ENCODE measurements at regions not wholly inside any gene's neighbourhood (a gene's known extent, or its start where the extent isn't known, plus 50 kb on each side); places are given as distances from the start of the nearest gene placed in this dataset.
"Not testable (repeated sequence)": the region's sequence is repeated elsewhere in the genome, so short reads cannot be mapped to it uniquely, and the experiment has no call there.

DNA sequence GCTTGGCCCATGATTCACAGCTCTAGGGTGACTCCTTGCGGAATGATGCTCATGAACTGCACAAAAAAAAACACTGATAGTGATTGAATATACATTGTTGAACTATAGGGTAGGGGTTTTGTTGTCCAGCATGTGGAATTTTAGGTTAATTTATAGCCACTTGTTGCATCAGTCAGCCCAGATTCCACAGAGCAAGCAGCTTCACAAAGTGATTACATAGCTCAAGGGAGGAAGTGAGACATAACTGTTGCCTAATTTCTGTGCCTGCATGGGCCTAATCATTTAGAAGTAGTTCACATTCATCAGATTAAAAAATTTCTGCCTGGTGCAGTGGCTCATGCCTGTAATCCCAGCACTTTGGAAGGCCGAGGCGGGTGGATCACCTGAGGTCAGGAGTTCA lies 142.2 kb upstream of the ZNF722 start:
- not testable (repeated sequence) for DNase-seq (ENCODE audit: low read depth in 1 of 2, low spot score in 1 of 2)

DNA sequence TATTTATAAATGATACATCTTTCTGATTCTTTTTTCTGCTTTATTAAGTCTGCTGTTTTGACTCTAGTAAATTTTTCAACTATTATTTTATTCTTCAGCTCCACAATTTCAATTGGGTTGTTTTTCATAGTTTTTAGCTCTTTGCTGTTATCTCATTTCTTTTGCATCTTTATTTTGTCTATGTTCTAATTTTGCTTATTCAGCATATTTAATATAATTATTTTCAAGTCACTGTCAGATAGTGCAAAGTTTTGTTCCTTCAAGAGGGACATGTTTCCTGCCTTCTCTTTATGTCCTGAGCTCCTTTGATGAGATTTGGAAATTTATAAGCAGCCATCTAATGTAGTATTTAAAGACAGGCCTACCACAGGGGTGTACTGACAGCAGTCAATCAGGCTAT lies 131.5 kb upstream of the ZNF722 start:
- DNase-seq (ENCODE audit: low read depth in 1 of 2, low spot score in 1 of 2): no peak

DNA sequence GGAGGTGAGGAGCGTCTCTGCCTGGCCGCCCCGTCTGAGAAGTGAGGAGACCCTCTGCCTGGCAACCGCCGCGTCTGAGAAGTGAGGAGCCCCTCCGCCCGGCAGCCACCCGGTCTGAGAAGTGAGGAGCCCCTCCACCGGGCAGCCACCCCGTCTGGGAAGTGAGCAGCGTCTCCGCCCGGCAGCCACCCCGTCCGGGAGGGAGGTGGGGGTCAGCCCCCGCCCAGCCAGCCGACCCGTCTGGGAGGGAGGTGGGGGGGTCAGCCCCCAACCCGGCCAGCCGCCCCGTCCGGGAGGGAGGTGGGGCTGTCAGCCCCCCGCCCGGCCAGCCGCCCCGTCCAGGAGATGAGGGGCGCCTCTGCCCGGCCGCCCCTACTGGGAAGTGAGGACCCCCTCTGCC lies 124.4 kb upstream of the ZNF722 start:
- DNase-seq (ENCODE audit: low read depth in 1 of 2, low spot score in 1 of 2): not testable (repeated sequence)

DNA sequence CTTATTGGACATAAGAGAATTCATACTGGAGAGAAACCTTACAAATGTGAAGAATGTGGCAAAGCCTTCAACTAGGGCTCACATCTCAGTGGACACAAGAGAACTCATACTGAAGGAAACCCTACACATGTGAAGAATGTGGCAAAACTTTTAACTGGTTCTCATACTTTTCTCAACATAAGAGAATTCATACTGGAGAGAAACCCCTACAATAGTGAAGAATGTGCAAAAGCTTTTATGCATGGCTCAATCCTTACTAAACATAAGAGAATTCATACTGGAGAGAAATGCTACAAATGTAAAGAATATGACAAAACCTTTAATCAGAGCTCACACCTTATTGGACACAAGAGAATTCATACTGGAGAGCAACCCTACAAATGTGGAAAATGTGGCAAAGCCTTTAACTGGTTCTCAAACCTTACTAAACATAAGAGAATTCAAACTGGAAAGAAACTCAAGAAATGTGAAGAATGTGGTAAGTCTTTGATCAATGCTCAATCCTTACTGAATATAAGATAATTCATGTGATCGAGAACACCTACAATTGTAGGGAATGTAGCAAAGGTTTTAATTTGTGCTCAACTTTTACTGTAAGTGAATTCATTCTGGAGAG lies 121.8 kb upstream of the ZNF722 start:
- DNase-seq (ENCODE audit: low read depth in 1 of 2, low spot score in 1 of 2): no peak

DNA sequence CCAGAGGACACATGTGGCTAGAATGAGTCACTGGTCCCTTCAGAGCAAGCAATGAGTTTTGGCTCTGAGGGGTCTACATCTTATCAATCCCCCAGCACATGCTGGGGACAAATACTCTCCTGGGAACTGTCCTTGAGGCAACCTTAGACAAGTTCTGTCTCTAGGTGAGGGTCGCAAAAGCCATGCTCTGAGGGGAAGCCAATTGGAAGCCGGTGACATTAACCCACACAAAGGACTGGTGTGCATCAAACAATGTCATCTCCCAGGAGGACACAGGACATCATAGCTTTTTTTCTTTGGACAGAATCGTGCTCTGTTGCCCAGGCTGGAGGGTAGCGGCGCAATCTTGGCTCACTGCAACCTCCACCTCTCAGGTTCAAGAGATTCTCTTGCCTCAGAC lies 111.6 kb upstream of the ZNF722 start:
- DNase-seq (ENCODE audit: low read depth in 1 of 2, low spot score in 1 of 2): no peak

DNA sequence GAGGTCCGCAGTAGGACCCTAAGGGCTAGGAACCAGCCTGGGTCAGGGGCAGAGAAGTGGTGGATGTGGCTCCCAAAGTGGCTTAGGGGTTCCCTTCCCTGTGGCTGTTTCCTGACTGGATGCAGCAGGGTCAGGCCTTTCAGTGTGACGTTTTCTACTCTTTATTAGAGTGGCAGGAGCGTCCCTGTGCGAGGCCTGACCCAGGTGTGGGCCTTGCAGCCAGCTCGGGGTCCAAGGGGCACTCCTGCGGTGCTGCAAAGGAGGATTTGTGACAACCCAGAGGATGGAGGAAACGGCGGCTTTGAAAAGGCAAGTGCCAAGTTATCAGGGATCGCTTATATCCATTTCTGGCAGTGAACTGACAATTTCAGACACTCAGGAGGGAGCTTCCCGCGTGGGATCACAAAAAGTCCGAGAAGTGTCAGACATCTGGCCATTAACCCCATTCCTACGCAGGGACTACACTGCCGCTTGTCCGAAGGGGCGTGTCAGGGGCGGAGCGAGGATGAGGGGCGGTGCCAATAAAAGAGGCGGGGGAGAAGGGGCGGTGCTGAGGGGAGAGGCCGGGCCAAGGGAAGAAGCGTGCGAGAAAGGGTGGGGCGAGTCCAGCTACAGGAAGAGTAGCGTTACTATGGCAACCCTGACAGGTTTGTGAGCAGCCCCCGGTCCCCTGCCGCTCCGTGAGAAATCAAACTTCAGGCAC lies 98.8 kb upstream of the ZNF722 start:
- peak; percentile 59 to 73 for DNase-seq (ENCODE audit: low read depth in 1 of 2, low spot score in 1 of 2)

DNA sequence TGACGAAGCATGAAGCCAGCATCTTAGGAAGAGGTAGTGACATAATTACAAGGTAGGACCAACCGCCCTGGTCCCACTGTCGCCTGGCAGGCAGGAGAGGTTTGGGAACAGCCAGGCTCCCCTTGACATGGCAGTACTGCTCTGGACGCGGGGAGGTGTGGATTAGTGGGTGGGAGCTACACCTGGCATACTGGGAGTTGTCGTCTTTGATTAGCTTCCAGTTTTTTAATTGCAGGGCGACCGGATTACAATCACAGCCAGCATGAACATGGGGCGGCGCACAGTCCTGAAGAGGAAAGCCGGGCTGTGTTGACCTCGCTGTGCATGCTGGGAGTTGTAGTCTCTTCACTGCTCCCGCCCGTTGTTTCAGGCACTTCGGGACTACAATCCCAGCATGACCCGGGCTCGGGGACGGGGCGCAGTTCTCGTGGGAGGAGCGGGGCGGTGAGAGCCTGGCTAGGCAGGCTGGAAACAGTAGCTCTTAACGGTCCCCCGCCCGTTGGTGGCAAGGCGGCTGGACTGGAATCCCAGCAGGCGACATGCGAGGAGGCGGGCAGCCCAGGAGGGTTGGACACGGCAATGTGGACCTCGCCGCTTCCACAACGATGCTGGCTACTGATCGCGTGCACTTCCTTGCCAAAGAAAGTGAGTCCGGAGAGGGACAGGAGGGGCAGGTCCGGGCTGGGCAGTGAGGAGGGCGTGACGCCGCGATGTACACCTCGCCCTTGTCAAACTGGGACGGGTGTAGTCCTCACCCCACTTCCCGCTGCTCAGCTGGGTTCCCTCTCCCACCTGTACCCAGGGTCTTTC lies 98.0 kb upstream of the ZNF722 start:
- DNase-seq (ENCODE audit: low read depth in 1 of 2, low spot score in 1 of 2): peak; percentile 70 to 87

DNA sequence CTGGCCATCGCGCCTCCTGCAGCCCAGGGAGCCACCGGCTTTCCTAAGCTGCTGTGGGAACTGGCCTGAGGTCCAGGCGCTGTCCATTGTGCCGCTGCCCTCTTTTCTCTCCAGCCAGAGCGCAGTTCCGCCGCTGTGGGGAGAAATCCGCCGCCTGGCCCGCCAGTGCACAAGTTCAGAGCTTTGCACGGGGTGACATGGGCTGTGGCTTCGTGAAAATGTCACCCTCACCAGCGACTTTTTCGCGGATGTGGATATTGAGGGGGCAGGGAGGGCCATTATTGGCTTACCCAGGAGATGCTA lies 97.5 kb upstream of the ZNF722 start:
- DNase-seq (ENCODE audit: low read depth in 1 of 2, low spot score in 1 of 2): not testable (repeated sequence)

DNA sequence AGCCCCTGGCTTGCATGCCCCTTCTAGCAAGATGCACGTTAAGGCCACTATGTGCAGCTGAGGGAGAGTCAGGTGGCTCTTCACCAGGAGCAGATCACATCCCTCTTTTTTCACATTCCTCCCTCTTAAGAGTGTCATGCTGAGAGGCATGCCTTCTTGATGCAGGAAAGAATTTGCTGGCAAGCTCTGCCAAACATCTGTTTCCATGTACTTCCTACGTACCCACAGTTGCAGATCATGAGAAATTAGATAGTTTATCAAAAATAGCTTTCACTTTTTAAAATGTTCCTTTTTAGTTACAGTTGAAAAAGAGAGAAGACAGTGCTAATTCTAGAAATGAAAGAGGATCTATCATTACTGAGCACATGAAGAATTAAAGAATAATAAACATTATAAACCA lies 79.7 kb upstream of the ZNF722 start:
- no peak for DNase-seq (ENCODE audit: low read depth in 1 of 2, low spot score in 1 of 2)

DNA sequence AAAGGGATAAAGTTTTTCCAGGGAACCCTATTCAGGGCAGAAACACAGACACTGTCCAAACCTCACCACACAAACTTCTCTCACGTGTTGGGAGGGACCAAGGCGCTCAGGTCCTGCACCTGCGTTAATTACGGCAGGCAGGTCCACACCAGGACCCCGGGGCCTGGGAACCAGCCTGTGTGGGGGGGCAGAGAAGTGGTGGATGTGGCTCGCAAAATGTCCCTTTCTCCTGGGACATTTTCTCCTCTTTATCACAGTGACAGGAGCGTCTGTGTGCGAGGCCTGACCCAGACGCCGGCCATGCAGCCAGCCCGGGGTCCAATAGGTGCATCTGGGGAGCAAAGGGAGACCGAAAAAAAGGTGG lies 73.4 kb upstream of the ZNF722 start:
- DNase-seq (ENCODE audit: low read depth in 1 of 2, low spot score in 1 of 2): no peak

DNA sequence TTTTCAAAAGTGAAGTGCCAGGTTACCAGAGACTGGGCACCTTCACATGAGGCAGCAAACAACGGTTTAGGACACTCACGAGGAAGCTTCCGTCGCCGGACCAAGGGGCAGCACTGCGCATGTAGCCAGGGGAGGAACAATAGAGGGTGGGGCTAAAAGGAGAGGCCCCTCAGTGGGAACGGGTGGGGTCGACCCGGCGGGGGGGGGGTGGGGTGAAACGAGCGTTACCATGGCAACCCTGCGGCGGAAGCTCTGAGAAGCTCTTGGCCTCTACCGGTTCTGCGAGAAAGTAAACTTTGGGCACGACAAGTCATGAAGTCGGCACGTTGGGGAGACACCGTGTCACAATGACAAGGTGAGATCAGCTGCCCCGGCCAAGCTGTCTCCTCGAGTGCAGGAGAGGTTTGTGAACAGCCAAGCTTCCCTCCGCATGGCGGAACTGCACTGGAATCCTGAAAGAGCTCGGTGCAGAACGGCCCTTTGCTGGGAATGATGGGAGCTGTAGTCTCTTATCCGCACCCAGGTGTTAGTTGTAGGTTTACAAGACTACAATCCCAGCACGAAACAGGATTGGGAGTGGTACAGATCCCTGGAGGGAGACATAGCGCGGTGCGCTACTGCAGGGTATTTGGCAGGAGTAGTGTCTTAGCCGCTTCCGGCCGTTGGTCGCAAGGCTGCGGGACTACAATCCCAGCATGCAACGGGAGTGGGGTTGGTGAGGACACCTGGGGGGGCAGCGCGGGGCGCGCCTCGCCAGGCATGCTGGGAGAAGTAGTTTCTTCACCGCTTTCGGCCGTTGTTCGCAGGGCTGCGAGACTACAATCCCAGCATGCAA lies 72.8 kb upstream of the ZNF722 start:
- peak; percentile 68 to 85 for DNase-seq (ENCODE audit: low read depth in 1 of 2, low spot score in 1 of 2)

DNA sequence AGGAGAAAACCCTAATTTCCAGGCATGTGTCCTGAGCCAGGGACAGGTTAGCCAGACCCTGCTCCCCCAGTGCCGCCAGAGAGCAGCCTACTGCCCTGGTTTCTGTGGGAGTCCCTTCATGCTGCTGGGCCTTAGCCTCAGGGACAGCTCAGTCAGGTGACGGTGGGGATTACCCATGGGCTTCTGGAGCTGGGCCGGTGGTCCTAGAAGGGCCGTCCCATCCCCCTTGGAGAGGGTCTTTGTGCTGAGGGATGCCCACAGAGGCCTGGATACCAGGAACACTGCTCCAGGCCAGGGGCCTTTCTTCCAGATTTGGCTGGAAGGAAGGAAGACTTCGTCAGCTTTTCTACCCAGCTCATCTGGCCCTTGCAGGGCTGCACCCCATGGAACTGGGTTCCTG lies 71.4 kb upstream of the ZNF722 start:
- DNase-seq (ENCODE audit: low read depth in 1 of 2, low spot score in 1 of 2): no peak

DNA sequence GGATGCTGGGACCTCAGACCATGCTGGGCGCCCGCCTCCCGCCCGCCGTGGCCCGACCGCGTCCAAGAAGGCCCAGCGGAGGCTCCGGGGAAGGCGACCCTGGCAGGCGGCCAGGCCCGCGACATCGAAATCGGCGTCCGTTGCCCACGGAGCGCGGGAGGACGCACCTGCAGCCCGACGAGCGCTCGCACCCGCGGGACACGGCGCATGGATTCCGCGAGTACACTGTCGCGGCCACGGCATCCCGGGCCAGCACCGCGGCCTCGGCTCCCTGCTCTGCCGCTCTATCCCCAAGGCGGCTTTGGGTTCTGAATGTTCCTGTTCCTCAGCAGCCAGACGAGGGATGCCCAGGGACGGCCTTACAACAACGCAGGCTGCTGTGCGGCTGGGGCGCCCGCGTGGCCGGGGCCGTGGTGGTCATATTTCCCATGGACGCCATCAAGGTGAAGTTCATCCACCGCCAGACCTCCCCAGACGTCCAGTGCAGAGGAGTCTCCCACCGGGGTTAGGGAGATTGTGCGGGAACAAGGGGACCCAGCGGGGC lies 67.5 kb upstream of the ZNF722 start:
- DNase-seq (ENCODE audit: low read depth in 1 of 2, low spot score in 1 of 2): no peak

DNA sequence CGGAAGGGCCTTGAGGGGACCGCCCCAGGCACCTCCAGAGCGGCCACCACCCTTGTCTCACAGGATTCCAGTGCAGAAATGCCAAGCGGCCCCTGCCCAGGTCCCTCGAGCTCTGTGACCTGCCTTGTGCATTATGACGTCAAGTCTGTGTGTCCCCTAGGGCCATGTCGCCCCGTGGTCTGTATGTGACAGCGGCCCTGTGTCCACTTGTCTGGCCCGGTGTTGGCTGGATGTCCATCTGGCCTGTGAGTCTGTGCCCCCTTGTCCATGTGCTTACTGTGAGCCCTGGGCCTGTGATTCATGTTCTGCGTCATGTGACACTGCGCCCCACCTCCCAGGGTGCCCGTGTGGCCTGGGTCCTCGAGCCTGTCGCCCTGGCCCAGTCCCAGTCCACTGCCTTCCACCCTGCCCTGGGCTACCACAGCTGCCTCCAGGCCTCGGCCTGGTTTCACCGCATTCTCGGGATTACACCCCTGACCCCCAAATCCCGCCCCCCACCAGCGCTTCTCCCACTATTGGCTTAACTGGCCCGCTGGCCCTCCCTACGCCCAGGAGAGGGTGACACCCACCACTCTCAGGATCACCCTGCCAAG lies 66.6 kb upstream of the ZNF722 start:
- no peak for DNase-seq (ENCODE audit: low read depth in 1 of 2, low spot score in 1 of 2)

All from activated CD4-positive, alpha-beta T cell treated with anti-CD3 and anti-CD28 coated beads, Interleukin-2, amount 50 U/mL, for 24 hours (primary cell).